Thyroid gland (tissue), 4 donors: ENCODE measurements at regions not wholly inside any gene's neighbourhood (a gene's known extent, or its start where the extent isn't known, plus 50 kb on each side); places are given as distances from the start of the nearest gene placed in this dataset.

Source experiments
- CTCF ChIP-seq, 6 experiments: fragments of 200-600 bp in 3 of 6; fragments of 450-650 bp in 3 of 6; sonication (generic) in 3 of 6; IDR thresholded peaks; one replicate each; pipeline ENCODE4 v1.5.1; 2016 to 2019; ENCODE audit warnings: antibody characterized with exemption in 6 of 6, mild to moderate bottlenecking in 2 of 6, inconsistent platforms in 1 of 6, moderate library complexity in 1 of 6
- POLR2A ChIP-seq, 2 donors: fragments of 450-650 bp; IDR thresholded peaks; one replicate each; pipeline ENCODE4 v1.6.1; 2017; ENCODE audit warnings: antibody characterized with exemption in 2 of 2, mild to moderate bottlenecking in 2 of 2, moderate library complexity in 1 of 2

- no peak for TF ChIP-seq CTCF (IDR thresholded peaks at IDR 0.05)
- no peak for TF ChIP-seq POLR2A (IDR thresholded peaks at IDR 0.05)
Measured at GRCh38 chr5:179397516-179397915, 52.3 kb upstream of the ADAMTS2 start.
